PC-3 (cell line): ENCODE measurements at regions not wholly inside any gene's neighbourhood (a gene's known extent, or its start where the extent isn't known, plus 50 kb on each side); places are given as distances from the start of the nearest gene placed in this dataset.

Experiments used
- ATAC-seq: fragments of 200-7000 bp; cut with Tn5 transposase; 2 replicates; pipeline ENCODE4 v1.9.1; 2020; ENCODE audit warnings: mild to moderate bottlenecking, moderate library complexity
- BruUV-seq: library from RNA; stranded (reverse); fragments of 400-500 nt; replicated peaks from 2 replicates; lab custom pipeline; 2021; lab: Mats Ljungman, UMichigan
- CTCF ChIA-PET: fragments of 300-600 bp; sonication (Branson Sonifier 250); formaldehyde crosslinking; loops from one replicate; lab custom pipeline; 2022; ENCODE audit warnings: antibody characterized with exemption; lab: Charles Lee
- POLR2A ChIA-PET: fragments of 300-600 bp; sonication (Branson Sonifier 250); formaldehyde crosslinking; loops from one replicate; lab custom pipeline; 2022; ENCODE audit warnings: antibody characterized with exemption; ENCODE audit not compliant: unreplicated experiment; lab: Charles Lee
- DNase-seq: peaks from one replicate; pipeline ENCODE4 v3.0.0-alpha.2; 2015
- H2AFZ ChIP-seq: fragments of 300-600 bp; sonication (generic); 2 replicates; pipeline ENCODE4 v1.6.0; 2016; ENCODE audit warnings: antibody characterized with exemption, low read length
- H3F3A ChIP-seq: fragments of 300-600 bp; sonication (generic); one replicate; pipeline ENCODE4 v1.6.0; 2017; ENCODE audit warnings: antibody characterized with exemption, low read length, control low read depth, mild to moderate bottlenecking; ENCODE audit not compliant: unreplicated experiment
- H3K27ac ChIP-seq: fragments of 300-600 bp; sonication (generic); 2 replicates; pipeline ENCODE4 v1.5.1; 2016; ENCODE audit warnings: mild to moderate bottlenecking, low read length
- H3K27me3 ChIP-seq: fragments of 300-600 bp; sonication (generic); 2 replicates; pipeline ENCODE4 v1.6.1; 2016; ENCODE audit warnings: low read length, mixed read lengths
- H3K36me3 ChIP-seq: fragments of 300-600 bp; sonication (generic); 2 replicates; pipeline ENCODE4 v1.6.1; 2016; ENCODE audit warnings: low read depth, mixed run types, low read length, mixed read lengths
- H3K4me1 ChIP-seq: fragments of 300-600 bp; sonication (generic); 2 replicates; pipeline ENCODE4 v1.5.1; 2016; ENCODE audit warnings: low read length; ENCODE audit not compliant: insufficient read depth
- H3K4me2 ChIP-seq: fragments of 300-600 bp; sonication (generic); 2 replicates; pipeline ENCODE4 v1.6.0; 2016; ENCODE audit warnings: low read length
- H3K4me3 ChIP-seq: fragments of 300-600 bp; sonication (generic); 2 replicates; pipeline ENCODE4 v1.5.1; 2016; ENCODE audit warnings: mild to moderate bottlenecking, low read length, mixed read lengths
- H3K79me2 ChIP-seq: fragments of 300-600 bp; sonication (generic); 2 replicates; pipeline ENCODE4 v1.6.1; 2017; ENCODE audit warnings: low read length, mixed read lengths
- H3K9ac ChIP-seq: fragments of 300-600 bp; sonication (generic); 2 replicates; pipeline ENCODE4 v1.6.0; 2016; ENCODE audit warnings: mild to moderate bottlenecking, low read length
- H3K9me2 ChIP-seq: fragments of 300-600 bp; sonication (generic); replicated peaks from 2 replicates; pipeline ENCODE4 v1.6.1; 2016; ENCODE audit warnings: mixed run types, low read length, mixed read lengths
- H3K9me3 ChIP-seq: fragments of 300-600 bp; sonication (generic); 2 replicates; pipeline ENCODE4 v1.6.1; 2016; ENCODE audit warnings: low read length, mixed read lengths
- H4K20me1 ChIP-seq: fragments of 300-600 bp; sonication (generic); 2 replicates; pipeline ENCODE4 v1.6.1; 2016; ENCODE audit warnings: low read length, mixed read lengths
- EZH2 ChIP-seq: fragments of 300-600 bp; sonication (generic); IDR thresholded peaks from one replicate; pipeline ENCODE4 v1.6.1; 2017; ENCODE audit warnings: antibody characterized with exemption, mild to moderate bottlenecking, low read length; ENCODE audit not compliant: unreplicated experiment
- EZH2phosphoT487 ChIP-seq: fragments of 300-600 bp; sonication (generic); IDR thresholded peaks from 2 replicates; pipeline ENCODE4 v1.6.1; 2018; ENCODE audit warnings: mild to moderate bottlenecking, antibody characterized with exemption, low read length, borderline replicate concordance
- intact Hi-C: fragments of 100-400 bp; cut with micrococcal nuclease; formaldehyde crosslinking; loops from 2 replicates; pipeline ENCODE4 v1.9.0; 2023
- TF ChIP-seq, protein P1 (sequence below): fragments of 300-600 bp; sonication (generic); conservative IDR thresholded peaks from 2 replicates; pipeline ENCODE4 v1.5.1; 2017; ENCODE audit warnings: antibody characterized with exemption, low read depth, mild to moderate bottlenecking, low read length

DNA sequence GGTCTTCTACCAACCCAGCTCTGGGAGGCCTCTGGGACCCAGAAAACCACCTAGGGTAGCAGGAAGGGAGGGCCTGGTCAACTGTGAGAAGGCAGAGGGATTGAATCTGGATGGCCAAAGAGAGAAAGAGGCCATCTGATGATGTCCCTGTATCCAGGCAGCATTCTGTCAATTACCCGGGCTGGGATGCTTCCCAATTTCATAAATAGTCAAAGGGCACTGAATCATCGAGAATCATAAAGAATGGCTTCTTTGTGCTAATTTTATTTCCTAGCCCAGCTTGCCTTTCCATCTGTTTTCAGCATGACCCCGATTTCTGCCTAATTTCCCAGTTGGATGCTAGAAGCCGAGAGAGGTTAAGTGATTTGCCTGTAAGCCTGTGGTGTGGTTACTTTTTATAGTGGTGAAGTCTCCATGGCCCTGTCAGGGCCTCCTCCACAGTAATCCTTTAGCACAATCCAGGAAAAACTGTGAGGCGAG lies 129.2 kb downstream of the FAM43A start:
- BruUV-seq = no TSS peak
- ChIA-PET CTCF (no interaction called here), POLR2A (no interaction called here)
- no peaks in the 10 kb centered on the region for H4K20me1 ChIP-seq
- ATAC-seq (peak; percentile 67), DNase-seq (peak; percentile 41)
- no peak overlapping the region for H3K4me2 ChIP-seq
- no peak overlapping the region for H2AFZ ChIP-seq
- H3K9me3 ChIP-seq = no peaks in the 10 kb centered on the region
- no peaks in the 10 kb centered on the region for H3F3A ChIP-seq
- no peaks in the 10 kb centered on the region for H3K27me3 ChIP-seq
- no peak overlapping the region for H3K4me3 ChIP-seq
- H3K36me3 ChIP-seq = no peaks in the 10 kb centered on the region
- TF ChIP-seq, protein P1, sequence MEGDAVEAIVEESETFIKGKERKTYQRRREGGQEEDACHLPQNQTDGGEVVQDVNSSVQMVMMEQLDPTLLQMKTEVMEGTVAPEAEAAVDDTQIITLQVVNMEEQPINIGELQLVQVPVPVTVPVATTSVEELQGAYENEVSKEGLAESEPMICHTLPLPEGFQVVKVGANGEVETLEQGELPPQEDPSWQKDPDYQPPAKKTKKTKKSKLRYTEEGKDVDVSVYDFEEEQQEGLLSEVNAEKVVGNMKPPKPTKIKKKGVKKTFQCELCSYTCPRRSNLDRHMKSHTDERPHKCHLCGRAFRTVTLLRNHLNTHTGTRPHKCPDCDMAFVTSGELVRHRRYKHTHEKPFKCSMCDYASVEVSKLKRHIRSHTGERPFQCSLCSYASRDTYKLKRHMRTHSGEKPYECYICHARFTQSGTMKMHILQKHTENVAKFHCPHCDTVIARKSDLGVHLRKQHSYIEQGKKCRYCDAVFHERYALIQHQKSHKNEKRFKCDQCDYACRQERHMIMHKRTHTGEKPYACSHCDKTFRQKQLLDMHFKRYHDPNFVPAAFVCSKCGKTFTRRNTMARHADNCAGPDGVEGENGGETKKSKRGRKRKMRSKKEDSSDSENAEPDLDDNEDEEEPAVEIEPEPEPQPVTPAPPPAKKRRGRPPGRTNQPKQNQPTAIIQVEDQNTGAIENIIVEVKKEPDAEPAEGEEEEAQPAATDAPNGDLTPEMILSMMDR = no peak
- TF ChIP-seq EZH2 = no peak
- no peak for TF ChIP-seq EZH2phosphoT487
- H3K27ac ChIP-seq = no peak overlapping the region
- H3K9me2 ChIP-seq = no peaks in the 10 kb centered on the region
- no peaks in the 10 kb centered on the region for H3K79me2 ChIP-seq
- intact Hi-C loops = loop anchor here (1.0 to 5.0 kb wide), 2 partner anchors 56 to 128 kb away; partner anchors contain the start of gene FAM43A
- H3K9ac ChIP-seq = no peak overlapping the region
- no peaks in the 10 kb centered on the region for H3K4me1 ChIP-seq

DNA sequence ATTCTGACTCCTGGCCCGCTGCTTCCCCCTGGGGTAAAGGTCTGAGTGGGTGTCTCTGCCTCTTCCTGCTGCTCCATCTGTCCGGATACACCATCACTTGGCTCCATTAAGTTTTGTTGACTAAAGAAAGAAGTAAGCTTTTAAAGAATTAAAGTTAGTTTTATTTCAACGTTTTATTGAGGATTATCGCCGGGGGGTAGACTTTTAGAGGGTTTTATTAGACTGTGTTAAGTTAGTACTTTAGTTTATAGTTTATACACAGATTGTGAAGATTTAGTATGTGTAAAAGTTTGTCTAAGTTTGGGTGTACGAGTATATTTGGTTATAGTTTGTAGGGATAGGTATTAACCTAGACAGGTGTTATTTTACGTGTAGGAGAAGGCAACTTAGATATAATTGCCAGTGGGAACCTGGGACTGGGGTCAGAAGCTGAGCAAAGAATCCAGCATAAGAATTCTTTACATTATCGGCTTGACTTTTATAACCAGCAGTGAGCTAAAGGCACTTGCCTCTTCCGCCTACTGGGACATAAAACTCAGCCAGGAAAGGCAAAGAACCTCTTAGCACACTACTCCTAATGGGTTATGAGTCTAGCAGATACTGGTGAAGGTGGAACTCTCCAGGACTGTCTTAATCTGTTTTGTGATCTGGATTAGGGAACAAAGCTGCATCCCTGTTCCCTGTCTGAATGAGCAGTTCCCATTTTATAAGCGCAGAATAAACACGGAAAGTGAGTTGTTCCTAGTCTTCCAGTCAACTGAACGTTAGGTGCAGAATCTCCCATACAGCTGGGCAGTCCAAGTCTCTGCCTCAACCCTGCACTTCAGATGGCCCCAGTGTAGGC lies 131.3 kb downstream of the FAM43A start:
- POLR2A ChIA-PET = interaction anchor here (0.6 kb wide), 1 partner anchor 12 kb away, joined by 3 read pairs; no protein-coding TSS in a partner anchor
- no peaks in the 10 kb centered on the region for H3K9me3 ChIP-seq
- no peaks in the 10 kb centered on the region for H3K36me3 ChIP-seq
- no peaks in the 10 kb centered on the region for H3F3A ChIP-seq
- DNase-seq (no peak), ATAC-seq (peak; percentile 68)
- intact Hi-C loops = loop anchor here (5.0 kb wide), 1 partner anchor 130 kb away; the partner anchor contains the start of gene FAM43A
- no peak overlapping the region for H2AFZ ChIP-seq
- no peak overlapping the region for H3K4me2 ChIP-seq
- no peaks in the 10 kb centered on the region for H4K20me1 ChIP-seq
- H3K9ac ChIP-seq = no peak overlapping the region
- no peak overlapping the region for H3K4me3 ChIP-seq
- H3K79me2 ChIP-seq = no peaks in the 10 kb centered on the region
- H3K27ac ChIP-seq = no peak overlapping the region
- CTCF ChIA-PET = interaction anchor here (0.6 to 1.1 kb wide), 2 partner anchors 53 to 135 kb away, joined by 3 read pairs; no protein-coding TSS in a partner anchor
- no peaks in the 10 kb centered on the region for H3K4me1 ChIP-seq
- H3K27me3 ChIP-seq = no peaks in the 10 kb centered on the region
- BruUV-seq = no TSS peak
- H3K9me2 ChIP-seq = no peaks in the 10 kb centered on the region
- TF ChIP-seq, protein P1 = no peak
- TF ChIP-seq EZH2 = no peak
- TF ChIP-seq EZH2phosphoT487 = no peak
